ENCODE measurements at regions not wholly inside any gene's neighbourhood (a gene's known extent, or its start where the extent isn't known, plus 50 kb on each side); places are given as distances from the start of the nearest gene placed in this dataset.

GRCh38 chr21:27764056-27764455, 797.2 kb upstream of the ADAMTS5 start:
- TF ChIP-seq, protein P1, sequence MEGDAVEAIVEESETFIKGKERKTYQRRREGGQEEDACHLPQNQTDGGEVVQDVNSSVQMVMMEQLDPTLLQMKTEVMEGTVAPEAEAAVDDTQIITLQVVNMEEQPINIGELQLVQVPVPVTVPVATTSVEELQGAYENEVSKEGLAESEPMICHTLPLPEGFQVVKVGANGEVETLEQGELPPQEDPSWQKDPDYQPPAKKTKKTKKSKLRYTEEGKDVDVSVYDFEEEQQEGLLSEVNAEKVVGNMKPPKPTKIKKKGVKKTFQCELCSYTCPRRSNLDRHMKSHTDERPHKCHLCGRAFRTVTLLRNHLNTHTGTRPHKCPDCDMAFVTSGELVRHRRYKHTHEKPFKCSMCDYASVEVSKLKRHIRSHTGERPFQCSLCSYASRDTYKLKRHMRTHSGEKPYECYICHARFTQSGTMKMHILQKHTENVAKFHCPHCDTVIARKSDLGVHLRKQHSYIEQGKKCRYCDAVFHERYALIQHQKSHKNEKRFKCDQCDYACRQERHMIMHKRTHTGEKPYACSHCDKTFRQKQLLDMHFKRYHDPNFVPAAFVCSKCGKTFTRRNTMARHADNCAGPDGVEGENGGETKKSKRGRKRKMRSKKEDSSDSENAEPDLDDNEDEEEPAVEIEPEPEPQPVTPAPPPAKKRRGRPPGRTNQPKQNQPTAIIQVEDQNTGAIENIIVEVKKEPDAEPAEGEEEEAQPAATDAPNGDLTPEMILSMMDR (conservative IDR thresholded peaks at IDR 0.05; ENCODE audit: low read length): no peak
- TF ChIP-seq EZH2phosphoT487 (IDR thresholded peaks at IDR 0.05; ENCODE audit: borderline replicate concordance): no peak

All from Loucy (cell line).